Liver (tissue), 8 donors: ENCODE measurements at regions not wholly inside any gene's neighbourhood (a gene's known extent, or its start where the extent isn't known, plus 50 kb on each side); places are given as distances from the start of the nearest gene placed in this dataset.

ENCODE experiments used
- DNase-seq: peaks from one replicate; pipeline ENCODE4 v3.0.0-alpha.2; 2017; ENCODE audit warnings: low spot score
- H3K27ac ChIP-seq, 2 donors: one replicate each; pipeline ENCODE4 v1.7.0; 2013; ENCODE audit warnings: inconsistent platforms in 2 of 2, low read length in 2 of 2, control low read depth in 1 of 2, low read depth in 1 of 2, mild to moderate bottlenecking in 1 of 2
- H3K27me3 ChIP-seq, 4 donors: one replicate each; pipeline versions ENCODE4 v1.6.1 to v1.7.0; 2013; ENCODE audit warnings: low read length in 3 of 4, inconsistent platforms in 1 of 4, mild to moderate bottlenecking in 1 of 4, moderate library complexity in 1 of 4; ENCODE audit not compliant: control insufficient read depth in 4 of 4, insufficient read depth in 4 of 4
- H3K36me3 ChIP-seq, 4 donors: one replicate each; pipeline versions ENCODE4 v1.6.1 to v1.7.0; 2013; ENCODE audit warnings: low read length in 3 of 4, mild to moderate bottlenecking in 3 of 4, low read depth in 1 of 4, moderate library complexity in 1 of 4; ENCODE audit not compliant: control insufficient read depth in 4 of 4, insufficient read depth in 3 of 4
- H3K4me1 ChIP-seq, 4 donors: one replicate each; pipeline versions ENCODE4 v1.6.1 to v1.7.0; 2013; ENCODE audit warnings: low read length in 3 of 4, mild to moderate bottlenecking in 3 of 4, moderate library complexity in 1 of 4; ENCODE audit not compliant: control insufficient read depth in 4 of 4, insufficient read depth in 4 of 4
- H3K4me3 ChIP-seq, 3 donors: one replicate each; pipeline versions ENCODE4 v1.6.1 to v1.7.0; 2013; ENCODE audit warnings: low read length in 3 of 3, control low read depth in 1 of 3, low read depth in 1 of 3, mild to moderate bottlenecking in 1 of 3
- H3K9ac ChIP-seq, 2 donors: one replicate each; pipeline ENCODE4 v1.7.0; 2013; ENCODE audit warnings: low read length in 2 of 2, mild to moderate bottlenecking in 2 of 2, moderate library complexity in 2 of 2, control low read depth in 1 of 2, low read depth in 1 of 2
- H3K9me3 ChIP-seq, 4 donors: one replicate each; pipeline versions ENCODE4 v1.6.1 to v1.7.0; 2013; ENCODE audit warnings: low read length in 3 of 4; ENCODE audit not compliant: control insufficient read depth in 4 of 4
- EGR1 ChIP-seq, 2 donors: IDR thresholded peaks; 2 replicates each; pipeline ENCODE4 v1.6.1; 2016 to 2018; ENCODE audit warnings: antibody characterized with exemption in 2 of 2, low read depth in 2 of 2
- FOXA1 ChIP-seq: IDR thresholded peaks from 2 replicates; pipeline ENCODE4 v1.6.1; 2016; ENCODE audit warnings: antibody characterized with exemption
- FOXA2 ChIP-seq: IDR thresholded peaks from 2 replicates; pipeline ENCODE4 v1.6.1; 2016; ENCODE audit warnings: antibody characterized with exemption
- GABPA ChIP-seq, 2 donors: IDR thresholded peaks in 1 of 2; conservative IDR thresholded peaks in 1 of 2; 2 replicates each; pipeline ENCODE4 v1.6.1; 2016; ENCODE audit warnings: antibody characterized with exemption in 2 of 2, mild to moderate bottlenecking in 1 of 2, moderate library complexity in 1 of 2
- HNF4A ChIP-seq, 2 donors: conservative IDR thresholded peaks; 2 replicates each; pipeline ENCODE4 v1.6.1; 2016; ENCODE audit warnings: antibody characterized with exemption in 2 of 2, mild to moderate bottlenecking in 2 of 2
- HNF4G ChIP-seq: IDR thresholded peaks from 2 replicates; pipeline ENCODE4 v1.6.1; 2016; ENCODE audit warnings: antibody characterized with exemption
- JUND ChIP-seq, 2 donors: IDR thresholded peaks; 2 replicates each; pipeline ENCODE4 v1.6.1; 2016; ENCODE audit warnings: antibody characterized with exemption in 2 of 2
- NR2F2 ChIP-seq: IDR thresholded peaks from 2 replicates; pipeline ENCODE4 v1.6.1; 2016; ENCODE audit warnings: antibody characterized with exemption
- RAD21 ChIP-seq, 2 donors: IDR thresholded peaks; 2 replicates each; pipeline ENCODE4 v1.6.1; 2016; ENCODE audit warnings: antibody characterized with exemption in 2 of 2, mild to moderate bottlenecking in 2 of 2
- RXRA ChIP-seq, 2 donors: IDR thresholded peaks; 2 replicates each; pipeline ENCODE4 v1.6.1; 2017 to 2018; ENCODE audit warnings: antibody characterized with exemption in 2 of 2, mild to moderate bottlenecking in 1 of 2
- SP1 ChIP-seq: IDR thresholded peaks from 2 replicates; pipeline ENCODE4 v1.6.1; 2018; ENCODE audit warnings: antibody characterized with exemption, mild to moderate bottlenecking
- TAF1 ChIP-seq: conservative IDR thresholded peaks from 2 replicates; pipeline ENCODE4 v1.6.1; 2016; ENCODE audit warnings: antibody characterized with exemption, mild to moderate bottlenecking
- YY1 ChIP-seq: IDR thresholded peaks from 2 replicates; pipeline ENCODE4 v1.6.1; 2016; ENCODE audit warnings: antibody characterized with exemption, mild to moderate bottlenecking
- WGBS: extraction: QIAGEN DNeasy Blood & Tissue Kit; methylation state at CpG from one replicate; pipeline ENCODE4 v1.1.7; 2013; 5-methylcytosine and 5-hydroxymethylcytosine counted together
- TF ChIP-seq, protein P1 (sequence below): fragments of 150-350 bp; IDR thresholded peaks from 2 replicates; pipeline ENCODE4 v1.5.1; 2017; ENCODE audit warnings: improper control_type of control experiment, low read depth, low read length; ENCODE audit not compliant: missing input control
- TF ChIP-seq, protein P2 (sequence below): IDR thresholded peaks from 2 replicates; pipeline ENCODE4 v1.6.1; 2016; ENCODE audit warnings: antibody characterized with exemption
- TF ChIP-seq, protein P3 (sequence below): IDR thresholded peaks from 2 replicates; pipeline ENCODE4 v1.6.1; 2016; ENCODE audit warnings: antibody characterized with exemption
- TF ChIP-seq, protein P4 (sequence below): IDR thresholded peaks from 2 replicates; pipeline ENCODE4 v1.6.1; 2016; ENCODE audit warnings: antibody characterized with exemption, mild to moderate bottlenecking
- donor health status: healthy.
- donor health status: healthy.
- donor health status: healthy.
- donor health status: healthy.
- donor health status: healthy.

DNA sequence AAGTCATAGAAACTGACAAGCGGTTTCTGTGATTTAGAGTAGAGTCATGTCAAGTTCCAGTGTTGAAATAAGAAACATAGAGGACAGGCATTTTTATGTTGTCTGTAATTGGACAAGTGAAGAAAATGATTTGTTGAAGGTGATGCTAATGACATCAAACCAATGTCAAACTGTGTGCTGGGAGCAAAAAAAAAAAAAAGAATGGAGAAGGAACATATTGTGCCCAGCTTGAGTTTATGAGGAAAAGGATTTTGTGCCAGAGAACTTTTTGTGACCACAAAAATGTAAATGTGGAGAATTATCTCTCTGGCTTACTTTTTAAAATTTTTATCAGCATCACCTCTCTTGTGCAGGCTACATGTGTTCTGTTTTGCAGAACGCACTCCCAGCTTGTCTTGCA lies 495.7 kb downstream of the RAPGEF2 start:
- 93% methylated on average over 2 of the region's 2 CpGs for WGBS
- Histone ChIP-seq H3K36me3 (no peaks in the 10 kb centered on the region), H3K27me3 (no peaks in the 10 kb centered on the region), H3K4me3 (no peak overlapping the region), H3K27ac (no peak overlapping the region), H3K9ac (no peak overlapping the region), H3K4me1 (no peaks in the 10 kb centered on the region), H3K9me3 (no peaks in the 10 kb centered on the region)
- no peak for DNase-seq
- TF ChIP-seq HNF4G (no peak), FOXA1 (no peak)
- TF ChIP-seq, protein P1, sequence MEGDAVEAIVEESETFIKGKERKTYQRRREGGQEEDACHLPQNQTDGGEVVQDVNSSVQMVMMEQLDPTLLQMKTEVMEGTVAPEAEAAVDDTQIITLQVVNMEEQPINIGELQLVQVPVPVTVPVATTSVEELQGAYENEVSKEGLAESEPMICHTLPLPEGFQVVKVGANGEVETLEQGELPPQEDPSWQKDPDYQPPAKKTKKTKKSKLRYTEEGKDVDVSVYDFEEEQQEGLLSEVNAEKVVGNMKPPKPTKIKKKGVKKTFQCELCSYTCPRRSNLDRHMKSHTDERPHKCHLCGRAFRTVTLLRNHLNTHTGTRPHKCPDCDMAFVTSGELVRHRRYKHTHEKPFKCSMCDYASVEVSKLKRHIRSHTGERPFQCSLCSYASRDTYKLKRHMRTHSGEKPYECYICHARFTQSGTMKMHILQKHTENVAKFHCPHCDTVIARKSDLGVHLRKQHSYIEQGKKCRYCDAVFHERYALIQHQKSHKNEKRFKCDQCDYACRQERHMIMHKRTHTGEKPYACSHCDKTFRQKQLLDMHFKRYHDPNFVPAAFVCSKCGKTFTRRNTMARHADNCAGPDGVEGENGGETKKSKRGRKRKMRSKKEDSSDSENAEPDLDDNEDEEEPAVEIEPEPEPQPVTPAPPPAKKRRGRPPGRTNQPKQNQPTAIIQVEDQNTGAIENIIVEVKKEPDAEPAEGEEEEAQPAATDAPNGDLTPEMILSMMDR, result no peak
- TF ChIP-seq, protein P2, sequence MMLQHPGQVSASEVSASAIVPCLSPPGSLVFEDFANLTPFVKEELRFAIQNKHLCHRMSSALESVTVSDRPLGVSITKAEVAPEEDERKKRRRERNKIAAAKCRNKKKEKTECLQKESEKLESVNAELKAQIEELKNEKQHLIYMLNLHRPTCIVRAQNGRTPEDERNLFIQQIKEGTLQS, result no peak

DNA sequence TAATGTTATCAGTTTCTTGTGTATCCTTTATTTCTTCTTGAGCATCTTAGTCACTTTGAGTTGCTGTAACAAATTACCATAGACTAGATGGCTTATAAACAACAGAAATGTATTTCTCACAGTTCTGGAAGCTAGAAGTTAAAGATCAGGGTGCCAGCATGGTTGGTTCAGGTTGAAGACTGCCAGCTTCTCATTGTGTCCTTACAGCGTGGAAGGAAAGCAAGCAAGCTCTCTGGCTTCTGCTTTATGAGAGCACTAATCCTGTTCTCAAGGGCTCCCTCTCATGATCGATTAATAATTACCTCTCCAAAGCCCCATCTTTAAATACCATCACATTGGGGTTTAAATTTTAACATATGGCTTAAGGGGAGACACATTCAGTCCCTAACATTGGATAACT lies 497.2 kb downstream of the RAPGEF2 start:
- 60% methylated on average over 2 of the region's 2 CpGs for WGBS

More for the DNA sequence above, 497.2 kb downstream of the RAPGEF2 start:
- Histone ChIP-seq H3K4me1 (no peaks in the 10 kb centered on the region), H3K4me3 (no peak overlapping the region), H3K36me3 (no peaks in the 10 kb centered on the region), H3K27me3 (no peaks in the 10 kb centered on the region), H3K27ac (no peak overlapping the region), H3K9ac (no peak overlapping the region), H3K9me3 (no peaks in the 10 kb centered on the region)
- DNase-seq, result no peak
- no peak for TF ChIP-seq YY1
- TF ChIP-seq SP1, result no peak
- TF ChIP-seq TAF1, result no peak
- no peak for TF ChIP-seq NR2F2
- TF ChIP-seq RXRA (IDR thresholded peaks at IDR 0.05), result no peak
- no peak for TF ChIP-seq HNF4G
- TF ChIP-seq, protein P3, sequence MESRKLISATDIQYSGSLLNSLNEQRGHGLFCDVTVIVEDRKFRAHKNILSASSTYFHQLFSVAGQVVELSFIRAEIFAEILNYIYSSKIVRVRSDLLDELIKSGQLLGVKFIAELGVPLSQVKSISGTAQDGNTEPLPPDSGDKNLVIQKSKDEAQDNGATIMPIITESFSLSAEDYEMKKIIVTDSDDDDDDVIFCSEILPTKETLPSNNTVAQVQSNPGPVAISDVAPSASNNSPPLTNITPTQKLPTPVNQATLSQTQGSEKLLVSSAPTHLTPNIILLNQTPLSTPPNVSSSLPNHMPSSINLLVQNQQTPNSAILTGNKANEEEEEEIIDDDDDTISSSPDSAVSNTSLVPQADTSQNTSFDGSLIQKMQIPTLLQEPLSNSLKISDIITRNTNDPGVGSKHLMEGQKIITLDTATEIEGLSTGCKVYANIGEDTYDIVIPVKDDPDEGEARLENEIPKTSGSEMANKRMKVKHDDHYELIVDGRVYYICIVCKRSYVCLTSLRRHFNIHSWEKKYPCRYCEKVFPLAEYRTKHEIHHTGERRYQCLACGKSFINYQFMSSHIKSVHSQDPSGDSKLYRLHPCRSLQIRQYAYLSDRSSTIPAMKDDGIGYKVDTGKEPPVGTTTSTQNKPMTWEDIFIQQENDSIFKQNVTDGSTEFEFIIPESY, result no peak
- TF ChIP-seq, protein P1, result no peak
- TF ChIP-seq EGR1 (IDR thresholded peaks at IDR 0.05; ENCODE audit: low read depth in 2 of 2), result no peak
- no peak for TF ChIP-seq GABPA (IDR thresholded peaks at IDR 0.05 in 1 of 2, conservative IDR thresholded peaks at IDR 0.05 in 1 of 2)
- TF ChIP-seq, protein P4, sequence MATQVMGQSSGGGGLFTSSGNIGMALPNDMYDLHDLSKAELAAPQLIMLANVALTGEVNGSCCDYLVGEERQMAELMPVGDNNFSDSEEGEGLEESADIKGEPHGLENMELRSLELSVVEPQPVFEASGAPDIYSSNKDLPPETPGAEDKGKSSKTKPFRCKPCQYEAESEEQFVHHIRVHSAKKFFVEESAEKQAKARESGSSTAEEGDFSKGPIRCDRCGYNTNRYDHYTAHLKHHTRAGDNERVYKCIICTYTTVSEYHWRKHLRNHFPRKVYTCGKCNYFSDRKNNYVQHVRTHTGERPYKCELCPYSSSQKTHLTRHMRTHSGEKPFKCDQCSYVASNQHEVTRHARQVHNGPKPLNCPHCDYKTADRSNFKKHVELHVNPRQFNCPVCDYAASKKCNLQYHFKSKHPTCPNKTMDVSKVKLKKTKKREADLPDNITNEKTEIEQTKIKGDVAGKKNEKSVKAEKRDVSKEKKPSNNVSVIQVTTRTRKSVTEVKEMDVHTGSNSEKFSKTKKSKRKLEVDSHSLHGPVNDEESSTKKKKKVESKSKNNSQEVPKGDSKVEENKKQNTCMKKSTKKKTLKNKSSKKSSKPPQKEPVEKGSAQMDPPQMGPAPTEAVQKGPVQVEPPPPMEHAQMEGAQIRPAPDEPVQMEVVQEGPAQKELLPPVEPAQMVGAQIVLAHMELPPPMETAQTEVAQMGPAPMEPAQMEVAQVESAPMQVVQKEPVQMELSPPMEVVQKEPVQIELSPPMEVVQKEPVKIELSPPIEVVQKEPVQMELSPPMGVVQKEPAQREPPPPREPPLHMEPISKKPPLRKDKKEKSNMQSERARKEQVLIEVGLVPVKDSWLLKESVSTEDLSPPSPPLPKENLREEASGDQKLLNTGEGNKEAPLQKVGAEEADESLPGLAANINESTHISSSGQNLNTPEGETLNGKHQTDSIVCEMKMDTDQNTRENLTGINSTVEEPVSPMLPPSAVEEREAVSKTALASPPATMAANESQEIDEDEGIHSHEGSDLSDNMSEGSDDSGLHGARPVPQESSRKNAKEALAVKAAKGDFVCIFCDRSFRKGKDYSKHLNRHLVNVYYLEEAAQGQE, result no peak
- TF ChIP-seq FOXA2, result no peak
- TF ChIP-seq HNF4A (conservative IDR thresholded peaks at IDR 0.05), result no peak
- TF ChIP-seq, protein P2, result no peak
- no peak for TF ChIP-seq RAD21 (IDR thresholded peaks at IDR 0.05)
- TF ChIP-seq JUND (IDR thresholded peaks at IDR 0.05), result no peak
